ENCODE measurements at regions not wholly inside any gene's neighbourhood (a gene's known extent, or its start where the extent isn't known, plus 50 kb on each side); places are given as distances from the start of the nearest gene placed in this dataset.

DNA sequence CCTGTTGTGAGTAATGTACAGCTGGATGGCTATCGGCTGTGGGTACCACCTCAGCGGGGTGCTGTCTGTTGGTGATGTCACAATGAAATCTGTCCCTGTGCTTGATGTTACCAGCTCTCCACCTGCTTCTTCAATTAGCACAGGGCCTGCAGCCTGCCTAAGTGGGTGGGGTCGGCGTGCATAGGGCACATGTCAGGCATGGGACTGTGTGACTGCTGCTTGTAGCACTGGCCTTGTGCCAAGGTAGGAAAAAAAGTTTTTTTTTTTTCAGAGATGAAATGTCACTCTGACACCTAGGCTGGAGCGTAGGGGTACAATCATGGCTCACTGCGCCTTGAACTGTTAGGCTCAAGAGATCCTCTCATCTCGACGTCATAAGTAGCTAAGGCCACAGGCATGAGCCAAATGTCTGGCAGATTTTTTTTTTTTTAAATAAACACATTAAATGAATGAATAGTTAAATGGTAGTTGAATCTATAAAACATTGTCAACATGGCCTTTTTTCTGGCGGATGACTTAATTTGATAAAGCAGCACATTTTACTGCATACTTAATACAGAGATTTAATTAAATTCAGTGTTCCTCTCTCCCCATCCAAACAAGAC, 222.5 kb downstream of the NXNL2 start:
- Histone ChIP-seq H3K27me3 (ENCODE audit: control insufficient read depth, insufficient read depth, low read length) (no peaks in the 10 kb centered on the region), H3K4me1 (ENCODE audit: control insufficient read depth, insufficient read depth, low read length) (peaks cover 6% of the 10 kb centered on the region), H3K36me3 (ENCODE audit: control insufficient read depth, insufficient read depth, low read length) (no peaks in the 10 kb centered on the region), H3K4me3 (ENCODE audit: low read depth, low read length) (no peak overlapping the region), H3K9me3 (ENCODE audit: control insufficient read depth, insufficient read depth, low read length) (no peaks in the 10 kb centered on the region), H3K27ac (ENCODE audit: low read depth, low read length) (no peak overlapping the region)
- 77% methylated on average over 4 of the region's 9 CpGs for WGBS (ENCODE audit: insufficient coverage)
- DNase-seq (ENCODE audit: low read depth in 4 of 6, low spot score in 6 of 6), result no peak

DNA sequence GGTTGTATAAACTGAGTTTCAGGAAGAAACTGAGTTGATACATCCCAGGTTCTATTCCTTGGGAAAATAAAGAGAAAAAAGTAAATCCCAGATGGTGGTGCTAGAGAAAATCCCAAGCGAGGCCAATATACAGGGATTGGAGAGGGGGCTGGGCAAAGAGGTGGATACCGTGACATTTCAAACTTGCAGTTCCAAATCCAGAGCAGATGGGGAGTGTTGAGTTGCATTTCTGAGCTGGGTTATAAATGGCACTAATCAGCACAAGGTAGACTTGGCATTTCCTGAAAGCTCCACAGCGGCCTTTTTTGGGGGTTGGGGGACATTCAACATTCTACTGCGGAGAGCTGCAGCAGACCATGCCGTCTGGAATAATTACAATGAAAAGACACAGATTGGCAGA, 224.4 kb downstream of the NXNL2 start:
- no peaks in the 10 kb centered on the region for H3K36me3 ChIP-seq (ENCODE audit: control insufficient read depth, insufficient read depth, low read length)
- H3K4me1 ChIP-seq (ENCODE audit: control insufficient read depth, insufficient read depth, low read length), result no peaks in the 10 kb centered on the region
- H3K27ac ChIP-seq (ENCODE audit: low read depth, low read length), result no peak overlapping the region
- H3K27me3 ChIP-seq (ENCODE audit: control insufficient read depth, insufficient read depth, low read length), result no peaks in the 10 kb centered on the region
- no peaks in the 10 kb centered on the region for H3K9me3 ChIP-seq (ENCODE audit: control insufficient read depth, insufficient read depth, low read length)
- 82% methylated on average over 2 of the region's 5 CpGs for WGBS (ENCODE audit: insufficient coverage)
- DNase-seq (ENCODE audit: low read depth in 4 of 6, low spot score in 6 of 6), result no peak
- no peak overlapping the region for H3K4me3 ChIP-seq (ENCODE audit: low read depth, low read length)

GRCh38 chr9:88766778-88767503, 224.3 kb upstream of the S1PR3 start:
- no peaks in the 10 kb centered on the region for H3K4me1 ChIP-seq (ENCODE audit: control insufficient read depth, insufficient read depth, low read length)
- DNase-seq (ENCODE audit: low read depth in 4 of 6, low spot score in 6 of 6), result no peak
- no peaks in the 10 kb centered on the region for H3K9me3 ChIP-seq (ENCODE audit: control insufficient read depth, insufficient read depth, low read length)
- no peaks in the 10 kb centered on the region for H3K36me3 ChIP-seq (ENCODE audit: control insufficient read depth, insufficient read depth, low read length)
- H3K4me3 ChIP-seq (ENCODE audit: low read depth, low read length), result no peak overlapping the region
- no peaks in the 10 kb centered on the region for H3K27me3 ChIP-seq (ENCODE audit: control insufficient read depth, insufficient read depth, low read length)
- no peak overlapping the region for H3K27ac ChIP-seq (ENCODE audit: low read depth, low read length)
- WGBS (ENCODE audit: insufficient coverage), result 100% methylated on average over 2 of the region's 4 CpGs

DNA sequence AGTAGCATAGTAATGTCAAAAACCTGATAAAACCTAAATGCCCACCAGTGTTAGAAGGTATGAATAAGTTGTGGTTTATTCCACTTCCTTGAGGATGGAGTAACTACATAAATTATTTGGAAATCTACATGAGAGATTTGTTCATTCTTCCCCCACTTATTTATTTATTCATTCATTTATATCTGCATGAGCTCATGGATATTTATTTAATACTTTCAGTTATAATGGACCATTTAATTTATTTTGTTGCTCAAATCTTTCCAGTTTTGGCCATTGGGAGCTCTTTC, 223.8 kb upstream of the S1PR3 start:
- DNase-seq (ENCODE audit: low read depth in 4 of 6, low spot score in 6 of 6), result no peak
- Histone ChIP-seq H3K4me3 (ENCODE audit: low read depth, low read length) (no peak overlapping the region), H3K4me1 (ENCODE audit: control insufficient read depth, insufficient read depth, low read length) (no peaks in the 10 kb centered on the region), H3K27ac (ENCODE audit: low read depth, low read length) (no peak overlapping the region), H3K9me3 (ENCODE audit: control insufficient read depth, insufficient read depth, low read length) (no peaks in the 10 kb centered on the region), H3K27me3 (ENCODE audit: control insufficient read depth, insufficient read depth, low read length) (no peaks in the 10 kb centered on the region), H3K36me3 (ENCODE audit: control insufficient read depth, insufficient read depth, low read length) (no peaks in the 10 kb centered on the region)

GRCh38 chr9:88772575-88772974, 218.7 kb upstream of the S1PR3 start:
- DNase-seq (ENCODE audit: low read depth in 4 of 6, low spot score in 6 of 6), result no peak
- no CpG with 5 or more reads among the region's 3 CpGs for whole genome bisulfite sequencing (ENCODE audit: insufficient coverage)
- Histone ChIP-seq H3K4me1 (ENCODE audit: control insufficient read depth, insufficient read depth, low read length) (no peaks in the 10 kb centered on the region), H3K27ac (ENCODE audit: low read depth, low read length) (no peak overlapping the region), H3K4me3 (ENCODE audit: low read depth, low read length) (no peak overlapping the region), H3K36me3 (ENCODE audit: control insufficient read depth, insufficient read depth, low read length) (no peaks in the 10 kb centered on the region), H3K27me3 (ENCODE audit: control insufficient read depth, insufficient read depth, low read length) (no peaks in the 10 kb centered on the region), H3K9me3 (ENCODE audit: control insufficient read depth, insufficient read depth, low read length) (no peaks in the 10 kb centered on the region)

GRCh38 chr9:88773126-88773525, 218.1 kb upstream of the S1PR3 start:
- Histone ChIP-seq H3K4me1 (ENCODE audit: control insufficient read depth, insufficient read depth, low read length) (peaks cover 4% of the 10 kb centered on the region), H3K9me3 (ENCODE audit: control insufficient read depth, insufficient read depth, low read length) (no peaks in the 10 kb centered on the region), H3K27me3 (ENCODE audit: control insufficient read depth, insufficient read depth, low read length) (no peaks in the 10 kb centered on the region), H3K4me3 (ENCODE audit: low read depth, low read length) (no peak overlapping the region), H3K36me3 (ENCODE audit: control insufficient read depth, insufficient read depth, low read length) (no peaks in the 10 kb centered on the region), H3K27ac (ENCODE audit: low read depth, low read length) (no peak overlapping the region)
- no peak for DNase-seq (ENCODE audit: low read depth in 4 of 6, low spot score in 6 of 6)
- WGBS (ENCODE audit: insufficient coverage), result no CpG with 5 or more reads among the region's 5 CpGs

DNA sequence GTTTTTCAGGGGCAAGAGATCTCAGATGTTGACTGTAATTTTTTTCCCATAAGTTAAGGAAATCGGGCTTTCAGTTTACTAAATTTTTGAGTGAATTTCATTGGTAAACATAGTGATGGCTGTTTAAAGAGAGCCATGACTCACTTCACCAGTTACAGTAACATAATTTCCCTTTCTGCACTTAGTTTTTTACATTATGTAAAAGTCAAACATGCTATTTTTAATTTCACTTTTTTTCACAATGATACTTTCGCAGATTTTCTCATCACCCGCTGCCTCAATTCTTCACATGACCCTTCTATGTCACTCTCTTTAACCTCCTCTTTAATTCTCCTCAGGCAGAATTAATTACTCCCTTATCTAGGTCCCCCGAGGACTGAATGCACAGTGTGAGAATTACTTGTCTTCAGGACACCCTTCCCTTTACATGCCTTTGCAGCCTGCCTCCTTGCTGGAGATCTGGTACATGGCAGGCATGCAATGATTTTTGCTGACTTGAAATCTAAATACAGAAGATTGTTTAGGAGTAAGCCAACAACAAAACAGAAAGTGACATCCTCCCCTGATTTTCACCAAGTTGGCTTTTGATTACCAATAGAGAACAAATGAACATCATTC, 217.5 kb upstream of the S1PR3 start:
- Histone ChIP-seq H3K4me3 (ENCODE audit: low read depth, low read length) (no peak overlapping the region), H3K36me3 (ENCODE audit: control insufficient read depth, insufficient read depth, low read length) (no peaks in the 10 kb centered on the region), H3K4me1 (ENCODE audit: control insufficient read depth, insufficient read depth, low read length) (peaks cover 6% of the 10 kb centered on the region), H3K9me3 (ENCODE audit: control insufficient read depth, insufficient read depth, low read length) (no peaks in the 10 kb centered on the region), H3K27ac (ENCODE audit: low read depth, low read length) (peak overlapping the region; percentile 33), H3K27me3 (ENCODE audit: control insufficient read depth, insufficient read depth, low read length) (no peaks in the 10 kb centered on the region)
- WGBS (ENCODE audit: insufficient coverage), result 23% methylated on average over 3 of the region's 4 CpGs
- peak in 1 of 6 donors; percentile 42 for DNase-seq (ENCODE audit: low read depth in 4 of 6, low spot score in 6 of 6)

- no peaks in the 10 kb centered on the region for H3K9me3 ChIP-seq (ENCODE audit: control insufficient read depth, insufficient read depth, low read length)
- no peak for DNase-seq (ENCODE audit: low read depth in 4 of 6, low spot score in 6 of 6)
- H3K27me3 ChIP-seq (ENCODE audit: control insufficient read depth, insufficient read depth, low read length), result no peaks in the 10 kb centered on the region
- no peaks in the 10 kb centered on the region for H3K36me3 ChIP-seq (ENCODE audit: control insufficient read depth, insufficient read depth, low read length)
- H3K4me3 ChIP-seq (ENCODE audit: low read depth, low read length), result no peak overlapping the region
- no peak overlapping the region for H3K27ac ChIP-seq (ENCODE audit: low read depth, low read length)
- H3K4me1 ChIP-seq (ENCODE audit: control insufficient read depth, insufficient read depth, low read length), result peaks cover 6% of the 10 kb centered on the region
- 90% methylated on average over 1 of the region's 1 CpG for WGBS (ENCODE audit: insufficient coverage)
Measured at GRCh38 chr9:88775037-88775471, 216.2 kb upstream of the S1PR3 start.

DNA sequence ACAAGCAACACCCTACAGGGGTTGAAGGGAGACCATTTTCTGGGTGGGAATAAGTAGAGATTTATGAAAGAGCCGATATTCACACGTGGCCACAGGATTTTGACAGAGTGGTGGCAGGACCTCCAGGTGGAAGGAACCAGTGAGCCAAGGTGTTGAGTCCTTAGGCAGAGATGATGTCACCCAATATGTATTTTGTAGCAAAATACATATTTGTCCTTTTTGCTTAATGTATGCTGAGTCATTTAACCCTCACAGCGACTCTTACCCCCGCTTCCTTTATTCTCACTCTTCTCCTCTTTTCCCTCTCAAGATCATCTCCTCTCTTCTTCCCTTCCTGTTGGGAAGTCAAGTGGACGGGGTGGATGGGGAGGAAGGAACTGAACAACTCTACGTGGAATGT, 215.7 kb upstream of the S1PR3 start:
- 100% methylated on average over 1 of the region's 6 CpGs for WGBS (ENCODE audit: insufficient coverage)
- Histone ChIP-seq H3K36me3 (ENCODE audit: control insufficient read depth, insufficient read depth, low read length) (no peaks in the 10 kb centered on the region), H3K4me1 (ENCODE audit: control insufficient read depth, insufficient read depth, low read length) (peaks cover 6% of the 10 kb centered on the region), H3K9me3 (ENCODE audit: control insufficient read depth, insufficient read depth, low read length) (no peaks in the 10 kb centered on the region), H3K4me3 (ENCODE audit: low read depth, low read length) (no peak overlapping the region), H3K27ac (ENCODE audit: low read depth, low read length) (no peak overlapping the region), H3K27me3 (ENCODE audit: control insufficient read depth, insufficient read depth, low read length) (no peaks in the 10 kb centered on the region)
- DNase-seq (ENCODE audit: low read depth in 4 of 6, low spot score in 6 of 6), result no peak

DNA sequence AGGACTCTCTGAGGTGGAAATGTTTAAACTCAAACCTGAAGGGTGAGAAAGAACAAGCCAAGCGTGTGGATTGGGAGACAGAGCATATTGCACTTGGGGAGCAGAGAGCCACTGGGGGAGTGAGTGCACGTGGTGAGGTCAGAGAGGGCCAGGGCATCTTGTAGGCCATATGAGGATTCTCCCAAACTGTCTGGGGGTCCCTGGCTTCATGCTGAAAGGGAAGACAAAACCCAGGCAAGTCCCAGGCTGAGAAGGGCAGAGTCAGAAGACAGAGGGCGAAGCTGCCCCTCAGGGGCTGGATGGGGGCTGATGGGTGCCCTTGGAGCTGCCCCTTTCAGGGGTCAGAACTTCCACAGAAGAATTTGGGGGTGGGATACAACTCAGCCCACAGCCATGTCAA, 215.3 kb upstream of the S1PR3 start:
- WGBS (ENCODE audit: insufficient coverage), result 100% methylated on average over 3 of the region's 3 CpGs
- Histone ChIP-seq H3K4me1 (ENCODE audit: control insufficient read depth, insufficient read depth, low read length) (peaks cover 6% of the 10 kb centered on the region), H3K27me3 (ENCODE audit: control insufficient read depth, insufficient read depth, low read length) (no peaks in the 10 kb centered on the region), H3K36me3 (ENCODE audit: control insufficient read depth, insufficient read depth, low read length) (no peaks in the 10 kb centered on the region), H3K27ac (ENCODE audit: low read depth, low read length) (no peak overlapping the region), H3K9me3 (ENCODE audit: control insufficient read depth, insufficient read depth, low read length) (no peaks in the 10 kb centered on the region), H3K4me3 (ENCODE audit: low read depth, low read length) (no peak overlapping the region)
- no peak for DNase-seq (ENCODE audit: low read depth in 4 of 6, low spot score in 6 of 6)

All from spinal cord (tissue), 9 donors.